BE2C (cell line): ENCODE measurements at regions not wholly inside any gene's neighbourhood (a gene's known extent, or its start where the extent isn't known, plus 50 kb on each side); places are given as distances from the start of the nearest gene placed in this dataset.

ENCODE experiments used
- DNase-seq: peaks from one replicate; pipeline ENCODE4 v3.0.0-alpha.2; 2020
- H3K27me3 ChIP-seq: fragments of 250-450 bp; sonication (Bioruptor Pico); 2 replicates; pipeline ENCODE4 v1.5.1; 2020; ENCODE audit warnings: mild to moderate bottlenecking
- H3K36me3 ChIP-seq: fragments of 250-450 bp; sonication (Bioruptor Pico); 2 replicates; pipeline ENCODE4 v1.5.1; 2020; ENCODE audit warnings: mild to moderate bottlenecking
- H3K4me1 ChIP-seq: fragments of 250-450 bp; sonication (Bioruptor Pico); 2 replicates; pipeline ENCODE4 v1.5.1; 2020
- H3K4me3 ChIP-seq: 2 replicates; pipeline ENCODE4 v1.5.1; 2011; ENCODE audit warnings: low read depth, low read length
- H3K9me3 ChIP-seq: fragments of 250-450 bp; sonication (Bioruptor Pico); 2 replicates; pipeline ENCODE4 v1.5.1; 2020
- TF ChIP-seq, protein P1 (sequence below): IDR thresholded peaks from 2 replicates; pipeline ENCODE4 v1.5.1; 2012; ENCODE audit warnings: mild to moderate bottlenecking, low read depth, low read length

DNA sequence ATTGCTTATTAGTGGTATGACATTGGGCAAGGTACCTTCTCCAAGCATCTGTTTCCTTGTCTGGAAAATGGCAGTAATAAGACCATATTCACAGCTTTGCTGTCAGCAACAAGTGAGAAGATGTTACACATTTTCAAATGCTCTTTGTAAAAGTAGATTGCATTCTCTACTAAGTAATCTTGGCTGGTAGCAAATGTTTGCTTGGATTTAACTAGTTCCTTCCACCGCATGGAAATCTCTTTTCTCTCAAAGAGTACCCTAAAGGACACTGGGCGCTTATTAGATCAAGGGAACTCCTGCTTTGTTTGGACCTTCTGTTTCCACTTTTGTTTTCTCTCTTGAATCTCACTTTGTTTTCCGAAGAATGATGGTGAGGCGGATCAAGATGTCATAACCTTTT is 185.2 kb upstream of the BMPER start:
- no peak for DNase-seq
- Histone ChIP-seq H3K4me3 (no peak overlapping the region), H3K27me3 (no peaks in the 10 kb centered on the region), H3K36me3 (no peaks in the 10 kb centered on the region), H3K4me1 (peaks cover 28% of the 10 kb centered on the region), H3K9me3 (no peaks in the 10 kb centered on the region)
- TF ChIP-seq, protein P1, sequence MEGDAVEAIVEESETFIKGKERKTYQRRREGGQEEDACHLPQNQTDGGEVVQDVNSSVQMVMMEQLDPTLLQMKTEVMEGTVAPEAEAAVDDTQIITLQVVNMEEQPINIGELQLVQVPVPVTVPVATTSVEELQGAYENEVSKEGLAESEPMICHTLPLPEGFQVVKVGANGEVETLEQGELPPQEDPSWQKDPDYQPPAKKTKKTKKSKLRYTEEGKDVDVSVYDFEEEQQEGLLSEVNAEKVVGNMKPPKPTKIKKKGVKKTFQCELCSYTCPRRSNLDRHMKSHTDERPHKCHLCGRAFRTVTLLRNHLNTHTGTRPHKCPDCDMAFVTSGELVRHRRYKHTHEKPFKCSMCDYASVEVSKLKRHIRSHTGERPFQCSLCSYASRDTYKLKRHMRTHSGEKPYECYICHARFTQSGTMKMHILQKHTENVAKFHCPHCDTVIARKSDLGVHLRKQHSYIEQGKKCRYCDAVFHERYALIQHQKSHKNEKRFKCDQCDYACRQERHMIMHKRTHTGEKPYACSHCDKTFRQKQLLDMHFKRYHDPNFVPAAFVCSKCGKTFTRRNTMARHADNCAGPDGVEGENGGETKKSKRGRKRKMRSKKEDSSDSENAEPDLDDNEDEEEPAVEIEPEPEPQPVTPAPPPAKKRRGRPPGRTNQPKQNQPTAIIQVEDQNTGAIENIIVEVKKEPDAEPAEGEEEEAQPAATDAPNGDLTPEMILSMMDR, result no peak

DNA sequence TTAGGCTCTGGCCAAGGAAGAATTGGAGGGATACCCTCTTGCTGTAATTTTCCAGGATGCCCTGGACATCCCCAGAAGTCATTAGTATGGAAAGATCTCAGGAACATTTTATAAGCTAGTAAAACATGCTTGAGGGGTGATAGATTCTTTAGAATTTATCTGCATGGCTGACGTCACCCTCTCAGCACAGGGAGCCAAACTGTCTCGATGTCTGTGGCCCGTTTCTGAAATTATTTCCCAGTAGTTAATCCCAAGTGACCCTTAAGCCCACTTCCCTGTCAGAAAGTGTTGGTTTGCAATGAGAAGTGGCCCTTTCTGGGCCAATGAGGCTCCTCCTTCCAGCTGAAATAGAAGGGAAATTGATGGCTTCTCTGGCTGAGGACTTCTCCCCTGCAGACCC is 184.5 kb upstream of the BMPER start:
- peaks cover 35% of the 10 kb centered on the region for H3K4me1 ChIP-seq
- no peaks in the 10 kb centered on the region for H3K36me3 ChIP-seq
- DNase-seq, result no peak
- no peaks in the 10 kb centered on the region for H3K9me3 ChIP-seq
- TF ChIP-seq, protein P1, result no peak
- no peak overlapping the region for H3K4me3 ChIP-seq
- no peaks in the 10 kb centered on the region for H3K27me3 ChIP-seq

DNA sequence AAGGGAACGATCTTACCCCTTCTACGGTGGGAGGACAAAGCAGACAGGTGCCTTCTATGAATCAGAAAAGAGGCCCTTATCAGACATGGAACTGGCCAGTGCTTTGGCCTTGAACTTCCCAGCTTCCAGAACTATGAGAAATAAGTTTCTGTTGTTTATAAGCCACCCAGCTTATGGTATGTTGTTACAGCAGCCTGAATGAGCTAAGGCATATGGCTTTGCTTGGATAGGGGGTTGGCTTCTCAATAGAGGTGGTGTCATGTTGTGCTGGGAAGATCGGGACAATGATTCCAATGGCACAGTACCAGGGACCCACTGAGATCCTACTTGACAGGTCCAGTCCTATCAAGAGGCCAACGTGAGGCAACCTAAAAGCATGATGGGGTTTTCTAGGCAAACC is 183.4 kb upstream of the BMPER start:
- H3K9me3 ChIP-seq, result no peaks in the 10 kb centered on the region
- peak overlapping the region; percentile 40; the same call in 1 of the 2 replicates for H3K4me3 ChIP-seq
- no peaks in the 10 kb centered on the region for H3K36me3 ChIP-seq
- TF ChIP-seq, protein P1, result no peak
- peaks cover 36% of the 10 kb centered on the region for H3K4me1 ChIP-seq
- H3K27me3 ChIP-seq, result no peaks in the 10 kb centered on the region
- no peak for DNase-seq

GRCh38 chr7:33722383-33723101 is 182.8 kb upstream of the BMPER start:
- peak; percentile 93 for DNase-seq
- Histone ChIP-seq H3K27me3 (no peaks in the 10 kb centered on the region), H3K4me3 (peak overlapping the region; percentile 40), H3K9me3 (no peaks in the 10 kb centered on the region), H3K36me3 (no peaks in the 10 kb centered on the region), H3K4me1 (peaks cover 36% of the 10 kb centered on the region)
- TF ChIP-seq, protein P1, result no peak

DNA sequence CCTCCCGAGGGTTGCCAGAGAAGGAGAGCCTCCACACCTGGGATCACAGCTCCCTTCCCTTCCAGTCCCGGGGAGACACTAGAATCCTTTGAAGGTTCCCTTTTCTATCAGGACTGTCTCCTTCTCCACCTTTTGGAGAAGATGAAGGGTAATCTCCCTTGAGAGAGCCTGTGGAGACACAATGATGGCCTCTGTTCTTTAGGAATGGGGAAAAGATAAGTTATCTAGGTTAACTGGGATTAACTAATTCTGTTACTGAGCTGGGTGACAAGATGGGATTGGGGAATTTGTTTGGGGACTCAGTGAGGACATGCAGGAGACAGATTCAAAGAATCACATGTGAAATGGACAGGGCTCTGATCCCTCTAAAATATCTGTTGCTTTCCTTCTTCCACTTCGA is 181.1 kb upstream of the BMPER start:
- DNase-seq, result no peak
- Histone ChIP-seq H3K9me3 (no peaks in the 10 kb centered on the region), H3K36me3 (no peaks in the 10 kb centered on the region), H3K4me1 (peaks cover 36% of the 10 kb centered on the region), H3K27me3 (no peaks in the 10 kb centered on the region), H3K4me3 (no peak overlapping the region)
- TF ChIP-seq, protein P1, result no peak

DNA sequence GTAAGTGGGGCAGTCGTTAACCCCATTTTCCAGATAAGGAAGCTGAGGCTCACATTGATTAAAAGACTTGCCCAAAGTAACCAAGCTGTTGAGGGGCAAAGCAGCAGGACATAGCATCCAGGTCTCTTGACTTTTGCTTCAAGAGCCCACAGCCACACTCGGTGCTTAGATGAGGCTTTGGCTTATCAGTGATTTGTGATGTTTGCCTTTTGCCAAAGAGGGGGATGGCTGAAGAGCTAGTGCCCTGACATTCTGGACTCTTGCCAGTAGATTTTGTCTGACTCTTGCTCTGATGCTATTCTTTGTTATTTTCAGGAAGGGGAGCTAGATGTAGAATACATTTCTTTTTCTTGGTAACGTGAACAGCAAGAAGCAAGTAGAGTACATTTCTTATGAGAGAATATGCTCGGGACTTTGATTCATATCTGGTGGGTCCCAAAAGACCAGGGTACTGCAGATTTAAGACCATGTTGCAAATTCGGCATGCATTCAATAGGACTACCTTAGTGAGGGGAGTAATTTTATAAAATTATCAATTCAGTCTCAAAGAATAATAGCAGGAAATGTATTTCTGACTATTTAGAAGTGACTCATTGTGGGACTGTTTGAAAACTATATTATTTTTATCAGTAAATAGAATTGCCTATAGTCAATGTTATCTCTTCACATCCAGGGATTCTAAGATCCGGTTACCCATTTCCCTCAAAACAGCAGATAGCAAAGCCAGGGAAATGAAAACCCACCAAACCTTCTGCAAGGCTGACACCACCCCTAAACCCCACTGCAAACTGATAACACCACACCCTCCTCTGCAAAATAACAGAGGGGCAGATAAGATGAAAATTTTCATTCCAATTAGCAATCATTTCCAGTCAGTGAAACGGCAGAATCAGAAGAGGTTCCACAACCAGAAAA is 180.0 kb upstream of the BMPER start:
- H3K27me3 ChIP-seq, result no peaks in the 10 kb centered on the region
- H3K36me3 ChIP-seq, result no peaks in the 10 kb centered on the region
- peaks cover 36% of the 10 kb centered on the region for H3K4me1 ChIP-seq
- no peak overlapping the region; the same call in 1 of the 2 replicates for H3K4me3 ChIP-seq
- DNase-seq, result peak; percentile 35
- TF ChIP-seq, protein P1, result no peak
- no peaks in the 10 kb centered on the region for H3K9me3 ChIP-seq
